ENCODE measurements at regions not wholly inside any gene's neighbourhood (a gene's known extent, or its start where the extent isn't known, plus 50 kb on each side); places are given as distances from the start of the nearest gene placed in this dataset.
"Not testable (repeated sequence)": the region's sequence is repeated elsewhere in the genome, so short reads cannot be mapped to it uniquely, and the experiment has no call there.

DNA sequence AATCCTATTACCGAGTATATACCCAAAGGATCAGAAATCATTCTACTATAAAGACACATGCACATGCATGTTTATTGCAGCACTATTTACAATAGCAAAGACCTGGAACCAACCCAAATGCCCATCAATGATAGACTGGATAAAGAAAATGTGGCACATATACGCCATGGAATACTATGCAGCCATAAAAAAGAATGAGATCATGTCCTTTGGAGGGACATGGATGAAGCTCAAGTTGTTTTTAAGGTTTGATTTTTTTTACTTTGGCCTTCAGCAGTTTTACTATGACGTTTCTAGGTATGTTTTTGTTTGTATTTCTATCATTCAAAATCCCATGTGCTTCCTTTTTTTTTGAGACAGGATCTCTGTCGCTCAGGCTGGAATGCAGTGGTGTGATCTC is 265.8 kb downstream of the SETD4 start:
- FAIRE-seq = not testable (repeated sequence)

DNA sequence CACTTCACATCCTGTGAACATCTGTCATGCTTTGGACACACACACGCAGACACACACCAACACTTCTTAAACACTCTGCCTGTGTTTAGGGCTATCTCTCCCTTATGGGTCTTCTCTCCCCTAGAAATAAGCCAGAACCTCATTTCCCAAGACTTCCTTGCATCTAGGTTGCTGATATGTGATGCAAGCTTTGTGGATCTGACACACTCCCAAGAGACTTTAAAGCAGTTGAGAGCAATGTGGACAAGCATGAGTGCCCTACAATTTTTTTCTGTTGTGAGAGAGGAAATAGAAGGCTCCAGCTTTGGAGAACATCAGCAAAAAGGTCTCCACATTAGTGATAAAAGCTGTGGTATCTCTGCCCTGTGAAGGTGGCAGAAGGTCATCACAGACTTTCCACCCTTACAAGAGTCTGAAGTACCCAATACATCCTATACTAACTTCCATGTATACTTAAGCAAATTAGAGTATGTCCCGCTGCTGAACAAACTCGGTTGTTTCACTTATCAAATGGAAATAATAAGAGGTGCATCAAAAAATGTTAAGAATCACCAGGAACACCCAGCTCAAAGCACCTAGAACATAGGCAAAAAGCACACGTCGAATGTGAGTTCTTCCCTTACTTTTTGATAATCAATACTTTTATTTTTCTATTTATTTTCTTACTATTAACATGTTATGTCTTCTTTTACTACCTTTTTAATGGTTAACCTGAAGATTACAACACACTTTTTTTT is 267.6 kb downstream of the SETD4 start:
- FAIRE-seq = no peak

DNA sequence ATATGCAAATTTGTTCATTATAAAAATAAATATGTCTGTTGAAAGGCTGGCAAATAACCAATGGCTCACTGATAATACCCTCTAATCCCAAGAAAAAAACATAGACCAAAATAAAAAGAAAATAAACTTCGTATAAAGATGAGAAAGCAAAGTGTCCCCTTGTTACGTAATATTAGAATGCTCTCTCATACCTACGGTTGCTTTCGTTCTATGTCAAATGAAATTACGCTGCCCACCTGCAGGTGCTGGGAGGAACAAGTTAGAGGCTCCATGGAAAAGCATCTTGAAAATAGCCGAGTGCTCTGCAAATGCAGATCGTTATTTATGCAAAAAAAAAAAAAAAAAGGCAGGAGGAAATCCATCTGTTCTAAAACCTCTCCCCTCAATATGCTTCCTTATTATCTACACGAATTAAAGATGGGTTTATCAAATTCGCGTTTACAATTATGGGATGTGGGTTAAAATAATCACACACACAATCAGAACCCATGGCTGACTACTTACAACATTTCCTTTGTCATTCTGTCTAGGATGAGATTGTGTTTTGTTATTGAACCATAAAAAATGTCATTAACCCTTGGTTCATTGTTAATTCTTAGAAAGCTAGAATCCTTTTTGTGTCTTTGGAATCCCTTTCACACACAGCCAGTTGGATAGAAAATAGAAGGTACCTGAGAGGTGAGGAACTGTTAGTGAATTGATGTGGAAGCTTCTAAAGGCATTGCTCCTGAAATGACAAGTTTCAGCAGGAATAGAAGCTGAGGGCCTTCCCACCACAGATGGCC is 268.6 kb downstream of the SETD4 start:
- no peak for FAIRE-seq

DNA sequence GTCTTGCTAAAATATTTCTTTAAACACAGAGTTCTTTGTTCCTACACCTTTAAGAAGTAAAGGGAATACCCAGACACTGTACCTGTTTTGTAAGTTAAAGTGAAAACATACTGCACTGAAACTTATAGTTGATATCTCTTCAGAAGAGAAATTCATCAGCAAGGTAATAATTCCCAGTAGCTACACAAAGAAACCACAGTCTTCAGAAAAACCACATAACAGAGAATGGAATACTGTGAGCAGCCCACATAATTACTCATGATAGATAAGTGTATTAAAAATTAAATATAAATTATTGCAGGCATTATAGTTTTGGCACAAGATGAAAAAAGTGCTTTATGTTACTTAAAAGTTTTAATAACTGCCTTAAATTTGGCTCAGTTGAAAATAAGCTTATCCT is 276.6 kb downstream of the SETD4 start:
- no peak for FAIRE-seq

DNA sequence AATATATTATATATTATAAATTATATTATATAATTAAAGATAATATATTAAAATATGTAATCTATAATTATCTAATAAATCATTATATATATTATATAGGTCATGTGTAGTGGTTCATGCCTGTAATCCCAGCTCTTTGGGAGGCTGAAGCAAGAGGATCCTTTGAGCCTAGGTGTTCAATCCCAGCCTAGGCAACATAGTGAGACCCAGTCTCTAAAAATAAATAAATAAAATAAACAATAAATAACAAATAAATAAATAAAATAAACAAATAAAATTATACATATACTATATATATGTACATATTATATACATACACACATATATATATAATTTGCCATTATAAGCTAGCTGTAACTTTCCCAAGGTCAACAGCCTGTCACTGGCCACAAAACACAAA is 277.7 kb downstream of the SETD4 start:
- no peak for FAIRE-seq

DNA sequence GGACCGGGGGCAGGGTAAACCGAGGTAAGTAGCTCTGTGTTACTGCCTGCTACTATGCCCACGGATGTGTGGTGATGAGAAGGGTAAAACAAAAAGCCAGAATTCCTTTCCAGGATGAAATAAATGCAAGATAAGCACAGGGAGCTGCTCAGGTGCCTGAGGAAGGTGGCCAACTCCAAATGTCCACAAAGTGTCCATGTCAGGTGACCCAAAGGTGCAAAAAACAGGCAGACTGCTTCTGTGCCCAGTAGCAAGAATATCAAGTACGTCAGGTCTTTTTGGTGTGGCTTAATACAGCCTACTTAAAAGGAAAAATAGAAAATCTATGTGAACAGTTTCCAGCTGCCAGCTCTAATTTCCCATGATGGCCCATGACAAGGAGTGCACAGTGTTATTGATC is 279.3 kb downstream of the SETD4 start:
- no peak for FAIRE-seq

DNA sequence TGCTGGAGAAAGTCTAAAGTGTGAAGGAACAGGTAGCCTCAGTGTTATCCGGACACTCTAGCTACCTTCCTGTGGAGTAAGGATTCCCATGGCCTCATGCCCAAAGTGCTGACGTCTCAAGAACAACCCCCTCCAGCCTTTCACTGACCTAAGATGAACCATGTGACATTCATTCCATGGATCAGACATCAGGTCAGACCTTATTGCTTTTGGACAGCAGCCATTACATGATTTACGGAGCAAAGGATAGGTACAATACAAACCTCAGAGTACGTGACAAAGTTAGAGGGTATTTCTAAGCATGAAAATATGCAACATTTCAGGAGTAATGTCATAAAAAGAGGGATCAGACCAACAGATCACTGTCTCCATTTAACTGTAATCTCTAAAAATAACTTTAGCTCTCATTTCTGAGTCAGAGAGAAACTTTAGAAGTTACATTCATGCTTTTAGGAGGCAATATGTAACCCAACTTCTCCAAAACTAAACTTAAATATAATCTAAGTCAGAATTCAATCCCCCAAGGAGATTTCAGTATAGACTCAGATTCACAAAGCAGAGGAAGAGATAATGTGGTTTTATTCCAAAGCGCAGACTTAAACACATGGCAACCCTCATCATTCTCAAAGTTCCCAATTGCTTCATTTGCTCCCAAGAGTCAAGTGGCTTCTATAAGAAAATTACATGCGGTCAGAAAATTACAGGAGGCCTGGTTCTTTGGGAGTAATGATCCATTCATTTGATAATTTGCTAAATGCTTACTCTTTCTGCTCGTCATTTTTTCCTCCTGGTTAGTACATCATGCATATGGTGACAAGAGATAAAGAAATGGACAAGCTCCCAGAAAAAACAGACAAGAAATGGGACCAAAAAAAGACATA is 280.4 kb downstream of the SETD4 start:
- no peak for FAIRE-seq

DNA sequence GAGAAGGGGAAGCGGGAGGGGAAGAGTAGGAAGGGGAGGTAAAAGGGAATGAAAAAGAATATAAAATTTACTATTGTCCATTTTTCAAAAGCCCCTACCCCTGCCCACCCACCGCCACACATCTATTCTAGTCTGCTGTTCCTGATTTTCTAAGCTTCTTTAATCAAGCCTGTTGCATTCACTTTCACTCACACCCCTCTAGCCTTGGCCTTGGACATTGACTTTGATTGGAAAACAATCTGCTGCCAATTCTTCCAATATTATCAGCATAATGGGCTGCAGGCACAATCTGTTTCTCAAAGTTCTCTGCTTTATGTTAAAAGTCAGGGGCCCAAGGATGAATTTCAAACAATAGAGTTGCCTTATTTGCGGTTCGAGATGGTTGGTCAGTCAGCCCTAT is 281.2 kb downstream of the SETD4 start:
- no peak for FAIRE-seq

DNA sequence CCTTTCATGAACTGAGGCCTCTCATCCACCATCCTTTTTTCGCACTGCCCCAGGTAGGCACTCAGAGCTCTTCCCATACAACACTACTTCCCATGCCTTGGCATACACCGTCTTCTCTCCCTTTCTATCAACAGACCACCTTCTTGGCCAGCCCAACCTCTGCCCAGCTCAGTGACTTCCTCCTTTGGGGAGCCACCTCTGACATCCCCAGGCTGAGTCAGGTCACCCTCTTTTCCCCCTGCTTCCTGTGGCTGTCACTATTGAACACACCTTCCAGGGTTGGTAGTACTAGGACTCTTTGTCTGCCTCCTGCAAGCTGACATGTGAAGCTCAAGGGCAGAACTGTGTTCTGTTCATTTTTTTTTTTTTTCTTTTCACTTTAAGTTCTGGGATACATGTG is 283.2 kb downstream of the SETD4 start:
- no peak for FAIRE-seq

DNA sequence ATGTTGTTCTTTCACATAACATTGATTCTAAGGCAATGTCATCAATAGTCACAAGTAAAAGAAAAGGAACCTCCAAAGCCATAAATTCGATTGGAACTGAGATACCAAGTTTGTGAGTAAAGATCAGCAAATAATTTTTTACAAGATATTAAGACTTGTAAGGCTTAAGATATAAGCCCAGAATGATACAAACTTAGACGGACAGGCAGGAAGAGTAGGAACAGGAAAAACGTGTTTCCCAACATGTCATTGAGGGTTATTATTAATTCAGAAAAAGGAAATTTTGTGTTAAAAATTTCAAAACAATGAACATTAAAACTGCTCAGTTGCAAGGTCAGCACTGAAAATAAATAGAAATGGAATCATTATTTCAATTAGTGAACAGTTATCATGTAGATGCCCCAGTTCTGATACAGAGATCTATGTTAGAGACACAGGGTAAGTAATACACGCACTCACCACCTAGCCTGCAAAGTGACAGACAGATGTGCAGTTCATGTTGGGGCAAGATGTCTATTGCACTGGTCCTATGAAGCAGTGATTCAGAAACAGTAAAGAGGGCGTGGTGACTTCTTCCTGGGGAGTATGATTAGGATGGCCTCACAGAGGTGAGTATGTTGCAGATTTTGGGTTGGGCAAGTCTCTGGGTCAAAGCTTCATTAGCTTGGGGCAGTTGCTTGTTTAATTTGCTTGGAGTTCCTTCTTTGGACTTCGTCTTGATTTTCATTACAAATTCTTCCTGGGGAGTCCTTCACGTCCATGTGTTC is 284.4 kb downstream of the SETD4 start:
- FAIRE-seq = no peak

DNA sequence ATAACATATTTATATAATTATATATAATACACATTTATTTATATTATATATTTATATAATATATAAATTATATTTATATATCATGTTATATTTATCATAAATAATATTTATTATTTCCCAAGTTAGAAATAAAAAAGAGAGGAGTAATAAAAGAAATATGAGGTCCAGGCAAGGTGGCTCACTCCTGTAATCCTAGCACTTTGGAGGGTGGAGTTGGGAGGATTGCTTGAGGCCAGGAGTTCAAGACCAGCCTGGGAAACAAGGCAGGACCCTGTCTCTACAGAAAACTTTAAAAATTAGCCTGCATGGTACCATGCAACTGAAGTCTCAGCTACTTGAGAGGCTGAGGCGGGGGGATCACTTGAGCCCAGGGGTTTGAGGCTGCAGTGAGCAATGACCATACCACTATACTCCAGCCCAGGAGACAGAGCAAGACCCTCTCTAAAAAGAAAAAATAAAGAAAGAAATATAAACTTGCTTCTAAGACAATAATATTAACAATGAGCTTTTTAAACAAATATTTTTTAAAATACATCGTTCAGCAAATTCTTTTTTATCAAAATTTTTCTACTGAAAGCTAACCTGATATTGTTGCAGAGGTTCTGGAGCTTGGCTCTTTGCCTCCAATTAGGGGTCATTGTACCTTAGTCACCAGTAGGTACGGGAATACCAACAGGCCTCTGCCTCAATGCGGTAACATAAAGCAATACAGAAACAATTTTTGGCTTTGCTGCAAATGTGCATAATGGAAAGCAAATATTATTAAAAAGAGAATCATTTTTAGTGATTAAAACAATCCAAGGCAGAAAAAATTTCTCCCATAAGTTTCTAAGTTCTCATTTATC is 290.0 kb downstream of the SETD4 start:
- no peak for FAIRE-seq

DNA sequence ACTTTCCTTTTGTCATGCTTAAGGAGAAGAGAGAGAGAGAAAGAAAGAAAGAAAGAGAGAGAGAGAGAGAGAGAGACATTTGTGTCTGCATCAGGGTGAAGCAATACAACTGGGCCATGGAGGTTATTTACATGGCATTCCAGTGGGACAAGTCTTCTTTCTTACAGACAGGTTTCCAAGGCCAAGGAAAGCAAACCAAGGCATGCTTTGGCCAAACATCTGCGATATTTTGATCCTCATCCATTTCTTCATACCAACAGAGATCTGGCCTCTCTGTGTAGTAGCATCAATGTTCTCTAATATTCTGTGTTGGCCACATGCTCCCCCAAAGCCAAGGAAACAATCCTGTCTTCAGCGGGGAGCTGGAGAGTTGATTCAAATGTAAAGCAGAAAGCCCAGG is 292.1 kb downstream of the SETD4 start:
- FAIRE-seq = no peak

DNA sequence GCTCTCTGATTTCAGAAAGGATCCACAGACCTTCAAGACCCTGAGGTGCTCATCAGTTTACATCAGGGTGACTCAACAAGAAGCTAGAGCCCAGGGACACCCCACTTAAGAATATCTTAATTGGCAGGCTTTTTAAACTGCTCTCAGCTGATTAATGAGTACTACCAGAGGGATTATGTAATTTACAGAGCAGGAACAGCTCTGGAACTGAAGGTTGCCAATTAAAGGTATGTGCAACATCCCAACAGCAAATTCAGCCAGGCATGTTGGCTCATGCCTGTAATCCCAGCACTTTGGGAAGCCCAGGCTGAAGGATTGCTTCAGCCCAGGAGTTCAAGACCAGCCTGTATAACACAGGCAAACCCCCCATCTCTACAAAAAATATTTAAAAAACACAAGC is 295.7 kb downstream of the SETD4 start:
- FAIRE-seq = no peak

DNA sequence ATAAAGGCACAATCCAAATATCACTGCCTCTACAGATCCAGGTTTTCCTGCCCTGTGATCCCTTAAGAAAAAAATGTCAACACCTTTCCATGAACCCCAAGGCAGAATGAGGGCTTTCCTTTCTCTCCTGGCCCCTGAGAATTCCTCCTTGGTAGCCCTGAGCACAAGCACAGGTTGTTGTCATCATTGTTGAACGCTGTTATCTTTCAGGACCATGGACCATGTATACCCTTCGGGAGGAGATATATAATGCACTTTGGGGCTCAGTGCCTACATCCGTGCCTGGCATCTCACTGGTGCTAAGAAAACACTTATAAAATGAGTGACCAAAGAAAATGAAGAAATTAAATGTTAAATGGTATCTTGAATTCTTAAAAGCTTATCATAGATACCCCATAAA is 296.2 kb downstream of the SETD4 start:
- FAIRE-seq = no peak

DNA sequence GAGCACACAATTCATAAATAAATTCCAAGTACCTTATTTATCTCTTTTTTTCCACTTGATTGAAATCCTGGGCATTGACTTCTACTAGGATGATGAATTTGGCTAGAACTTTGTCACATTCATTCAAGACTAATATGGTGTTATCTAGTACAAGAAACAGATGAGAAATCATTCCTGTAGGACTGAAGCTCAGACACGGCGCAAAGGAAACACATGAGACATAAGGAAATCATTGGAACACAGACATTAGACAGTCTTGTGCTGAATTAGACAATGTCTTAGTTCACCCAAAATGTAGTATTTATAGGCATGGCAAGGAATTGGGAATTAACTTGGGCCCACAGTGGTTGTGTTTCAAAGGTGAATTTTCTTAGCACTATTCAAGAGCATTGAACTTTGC is 305.7 kb downstream of the SETD4 start:
- no peak for FAIRE-seq

DNA sequence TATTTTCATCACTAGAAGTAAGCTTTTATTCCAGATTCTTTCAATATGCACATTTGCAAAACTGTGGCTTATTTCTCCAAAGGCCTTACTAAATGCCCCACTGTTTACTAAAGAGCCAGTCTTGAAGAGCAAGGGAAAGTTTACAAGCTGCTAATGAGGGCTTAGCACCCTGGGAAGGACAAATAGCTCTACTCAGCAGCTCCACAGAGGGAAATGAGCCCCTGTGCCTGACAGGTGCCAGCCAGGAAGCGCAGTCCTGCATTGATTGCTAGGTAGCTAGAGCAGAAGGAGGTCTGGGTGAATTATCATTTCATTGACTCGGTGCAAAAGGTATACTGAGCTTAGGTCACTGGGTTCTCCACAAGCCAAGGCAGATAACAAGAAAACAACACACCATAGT is 307.0 kb downstream of the SETD4 start:
- no peak for FAIRE-seq

DNA sequence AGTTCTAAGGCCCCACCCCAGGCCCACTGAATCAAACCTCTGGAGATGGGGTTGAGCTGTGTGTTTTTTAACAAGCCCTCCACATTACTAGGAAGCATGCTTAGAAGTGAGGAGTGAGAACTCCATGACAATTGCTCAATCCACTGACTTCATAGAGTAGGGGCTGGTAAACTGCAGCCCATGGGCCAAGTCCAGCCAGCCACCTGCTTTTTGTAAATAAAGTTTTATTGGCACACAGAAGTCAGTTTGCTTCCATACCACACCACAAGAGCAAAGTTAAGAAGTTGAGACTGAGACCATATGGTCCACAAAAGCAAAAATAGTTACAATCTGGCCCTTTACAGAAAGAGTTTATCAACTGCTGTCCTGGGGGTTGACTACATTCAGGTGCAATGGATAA is 309.2 kb downstream of the SETD4 start:
- no peak for FAIRE-seq

DNA sequence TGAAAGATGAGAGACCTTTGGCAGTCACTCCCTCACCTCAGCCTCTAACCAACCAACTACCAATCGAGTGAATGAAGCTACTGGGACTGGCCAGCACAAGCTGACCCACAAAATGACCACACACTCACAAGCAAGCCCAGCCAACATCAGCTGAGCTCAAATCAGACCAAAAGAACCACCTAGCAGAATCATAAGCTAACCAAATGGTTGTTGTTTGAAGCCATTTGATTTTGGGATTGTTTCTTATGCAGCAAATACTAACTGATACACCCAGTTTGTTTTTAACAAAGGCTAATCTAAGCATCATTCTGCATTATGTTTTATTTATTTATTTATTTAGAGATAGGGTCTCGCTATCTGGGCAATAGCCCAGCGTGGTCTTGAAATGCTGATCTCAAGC is 310.4 kb downstream of the SETD4 start:
- no peak for FAIRE-seq

DNA sequence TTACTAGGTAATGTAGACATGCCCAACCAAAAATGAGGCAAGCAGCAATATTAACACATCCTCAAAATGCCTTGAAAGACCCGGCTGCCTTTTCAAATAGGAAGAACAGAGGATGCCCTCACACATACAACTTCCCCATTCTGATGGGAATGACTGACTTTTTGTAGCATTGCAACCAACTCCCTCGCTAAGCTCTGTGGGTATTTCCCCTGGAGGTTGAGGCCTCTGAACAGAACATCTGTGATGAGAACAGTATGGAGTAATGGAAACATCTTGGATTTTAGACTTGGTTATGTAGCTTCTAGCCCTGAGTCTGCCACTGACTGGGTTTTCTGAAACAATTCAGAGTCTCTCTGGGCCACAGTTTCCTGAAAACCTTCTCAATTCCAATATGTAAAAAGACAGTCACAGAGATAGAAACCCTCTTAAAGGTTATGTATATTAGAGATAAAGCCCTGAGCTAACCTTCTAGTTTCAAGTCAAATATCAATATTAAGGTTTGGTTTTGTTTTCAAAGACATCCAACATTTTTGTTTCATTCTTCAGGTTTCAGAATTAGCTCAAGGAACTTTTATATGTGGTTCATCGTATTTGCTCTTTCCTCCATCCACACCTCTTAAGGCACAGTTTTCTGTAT is 311.5 kb downstream of the SETD4 start:
- FAIRE-seq = no peak

DNA sequence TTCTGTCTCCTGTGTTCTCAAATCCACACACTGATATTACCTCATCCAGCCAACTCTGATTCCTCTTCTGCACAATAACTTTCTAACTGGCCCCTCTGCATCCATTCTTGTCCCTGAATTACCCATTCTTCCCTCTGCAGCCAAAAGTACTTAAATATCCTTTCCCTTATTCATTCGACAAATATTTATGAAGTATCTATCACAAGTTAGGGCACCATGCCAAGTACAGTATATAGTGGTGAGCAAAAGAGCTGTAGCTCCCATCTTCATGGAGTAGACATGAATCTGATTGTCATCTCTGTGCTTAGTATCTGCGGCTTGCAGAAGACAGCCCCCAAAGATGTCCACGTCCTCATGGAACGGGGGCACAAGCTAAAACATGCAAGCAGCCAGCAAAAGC is 316.8 kb downstream of the SETD4 start:
- FAIRE-seq = no peak

DNA sequence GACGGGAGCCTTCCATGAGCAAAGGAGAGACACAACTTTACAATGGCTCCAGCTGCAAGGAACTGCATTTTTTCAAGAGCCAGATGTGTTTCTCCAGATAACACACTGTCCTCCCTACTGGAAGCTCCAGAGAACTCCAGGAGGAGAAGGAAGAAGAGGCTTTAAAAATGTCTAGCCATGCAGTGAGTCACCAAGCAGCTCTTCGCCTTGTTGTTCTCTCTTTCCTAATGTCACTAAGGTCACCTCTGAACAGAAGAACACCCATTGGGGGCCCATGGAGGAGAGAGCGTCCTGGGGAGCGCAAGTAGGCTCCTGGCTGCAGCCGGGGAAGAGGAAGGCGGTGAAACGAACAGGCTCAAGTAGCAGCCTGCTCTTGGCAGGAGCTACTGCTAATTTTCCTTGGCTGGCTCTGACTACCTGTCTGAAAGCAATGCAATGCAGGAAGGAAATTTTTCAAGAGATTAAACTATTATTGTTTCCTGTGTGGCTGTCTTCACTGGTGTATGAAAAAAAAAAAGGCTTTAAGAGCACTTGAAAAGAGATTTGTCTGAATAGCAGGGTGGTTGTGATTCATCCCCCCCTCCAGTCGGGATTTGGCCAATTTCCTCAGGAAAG is 321.9 kb downstream of the SETD4 start:
- no peak for FAIRE-seq
